ENCODE measurements at regions not wholly inside any gene's neighbourhood (a gene's known extent, or its start where the extent isn't known, plus 50 kb on each side); places are given as distances from the start of the nearest gene placed in this dataset.

DNA sequence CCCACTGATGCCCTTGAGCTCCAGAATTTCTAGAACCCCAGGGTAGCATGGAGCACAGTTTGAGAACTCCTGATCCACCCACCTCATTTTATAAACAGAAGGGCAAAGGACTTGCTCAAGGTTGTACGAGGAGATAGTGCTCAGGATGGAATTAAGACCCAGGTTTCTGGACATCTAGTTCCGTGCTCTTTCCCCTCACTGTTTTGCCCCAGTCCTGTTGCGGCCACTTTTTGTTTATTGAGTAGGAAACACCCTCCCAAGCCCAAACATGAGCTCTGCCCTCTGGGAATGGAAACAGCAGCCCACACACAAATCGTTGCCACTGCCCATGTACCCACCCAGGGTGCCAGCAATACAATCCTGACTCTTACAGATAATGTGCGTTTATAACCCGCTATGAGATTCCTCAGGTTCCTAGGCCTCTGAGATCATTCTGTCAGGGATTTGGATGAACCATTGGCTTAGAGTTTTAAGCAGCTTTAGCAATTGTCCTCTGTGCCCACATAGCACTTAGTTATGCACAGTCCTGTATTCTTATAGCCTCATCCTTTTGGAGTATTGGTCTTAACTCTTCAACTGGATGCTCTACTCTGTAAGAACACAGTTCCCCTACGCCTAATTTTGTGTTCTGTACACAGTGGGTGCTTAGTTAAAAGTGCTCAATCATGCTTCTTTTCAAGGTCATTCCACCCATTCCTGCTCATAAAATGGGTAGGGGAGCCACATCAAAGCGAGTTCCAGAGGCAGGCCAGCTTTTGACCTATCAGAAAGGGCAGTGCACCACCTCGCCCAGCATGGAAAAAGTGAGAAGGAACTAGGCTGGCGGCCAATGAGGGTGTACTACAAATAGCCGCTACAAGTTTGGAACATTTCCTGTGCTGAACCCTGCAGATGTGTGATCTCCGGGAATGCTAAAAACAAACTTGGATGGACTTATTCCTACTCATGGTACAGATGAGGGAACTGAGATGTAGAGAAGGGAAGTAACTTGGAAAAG lies 60.3 kb upstream of the IGFBP2 start:
- H3K4me2 ChIP-seq (ENCODE audit: low read length), result no peak overlapping the region
- no peak overlapping the region for H3K27ac ChIP-seq (ENCODE audit: low read depth, low read length)
- Mint-ChIP-seq H3K27me3 (ENCODE audit: low read depth, unreplicated experiment) (peaks cover 2% of the 10 kb centered on the region), H3K27ac (ENCODE audit: unreplicated experiment) (no peak overlapping the region), H3K4me3 (ENCODE audit: unreplicated experiment) (no peak overlapping the region), H3K9me3 (ENCODE audit: unreplicated experiment) (peaks cover 1% of the 10 kb centered on the region), H3K36me3 (ENCODE audit: low read depth, unreplicated experiment) (no peaks in the 10 kb centered on the region), H3K4me1 (ENCODE audit: low read depth, unreplicated experiment) (peaks cover 11% of the 10 kb centered on the region)
- H3K27me3 ChIP-seq (ENCODE audit: insufficient read depth, low read length), result peaks cover 3% of the 10 kb centered on the region
- no peaks in the 10 kb centered on the region for H3K9me3 ChIP-seq (ENCODE audit: insufficient read depth, low read depth, low read length)
- H2AFZ ChIP-seq (ENCODE audit: low read depth, low read length), result no peak overlapping the region
- no peaks in the 10 kb centered on the region for H3K79me2 ChIP-seq (ENCODE audit: insufficient read depth, low read length)
- TF ChIP-seq, protein P1, sequence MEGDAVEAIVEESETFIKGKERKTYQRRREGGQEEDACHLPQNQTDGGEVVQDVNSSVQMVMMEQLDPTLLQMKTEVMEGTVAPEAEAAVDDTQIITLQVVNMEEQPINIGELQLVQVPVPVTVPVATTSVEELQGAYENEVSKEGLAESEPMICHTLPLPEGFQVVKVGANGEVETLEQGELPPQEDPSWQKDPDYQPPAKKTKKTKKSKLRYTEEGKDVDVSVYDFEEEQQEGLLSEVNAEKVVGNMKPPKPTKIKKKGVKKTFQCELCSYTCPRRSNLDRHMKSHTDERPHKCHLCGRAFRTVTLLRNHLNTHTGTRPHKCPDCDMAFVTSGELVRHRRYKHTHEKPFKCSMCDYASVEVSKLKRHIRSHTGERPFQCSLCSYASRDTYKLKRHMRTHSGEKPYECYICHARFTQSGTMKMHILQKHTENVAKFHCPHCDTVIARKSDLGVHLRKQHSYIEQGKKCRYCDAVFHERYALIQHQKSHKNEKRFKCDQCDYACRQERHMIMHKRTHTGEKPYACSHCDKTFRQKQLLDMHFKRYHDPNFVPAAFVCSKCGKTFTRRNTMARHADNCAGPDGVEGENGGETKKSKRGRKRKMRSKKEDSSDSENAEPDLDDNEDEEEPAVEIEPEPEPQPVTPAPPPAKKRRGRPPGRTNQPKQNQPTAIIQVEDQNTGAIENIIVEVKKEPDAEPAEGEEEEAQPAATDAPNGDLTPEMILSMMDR (IDR thresholded peaks at IDR 0.05; ENCODE audit: insufficient read depth, low read depth, low read length), result no peak
- TF ChIP-seq EZH2 (IDR thresholded peaks at IDR 0.05; ENCODE audit: insufficient read depth, low read length), result no peak
- FAIRE-seq, result no peak
- H3K4me1 ChIP-seq (ENCODE audit: insufficient read depth, low read length), result peaks cover 5% of the 10 kb centered on the region
- H3K4me3 ChIP-seq (ENCODE audit: insufficient read depth, low read depth, low read length), result no peak overlapping the region
- H3K9ac ChIP-seq (ENCODE audit: low read length), result no peak overlapping the region
- no peaks in the 10 kb centered on the region for H3K36me3 ChIP-seq (ENCODE audit: insufficient read depth, low read length)
- peak; percentile 55 for DNase-seq (ENCODE audit: low read depth)
- no peaks in the 10 kb centered on the region for H4K20me1 ChIP-seq (ENCODE audit: insufficient read depth, low read length)

DNA sequence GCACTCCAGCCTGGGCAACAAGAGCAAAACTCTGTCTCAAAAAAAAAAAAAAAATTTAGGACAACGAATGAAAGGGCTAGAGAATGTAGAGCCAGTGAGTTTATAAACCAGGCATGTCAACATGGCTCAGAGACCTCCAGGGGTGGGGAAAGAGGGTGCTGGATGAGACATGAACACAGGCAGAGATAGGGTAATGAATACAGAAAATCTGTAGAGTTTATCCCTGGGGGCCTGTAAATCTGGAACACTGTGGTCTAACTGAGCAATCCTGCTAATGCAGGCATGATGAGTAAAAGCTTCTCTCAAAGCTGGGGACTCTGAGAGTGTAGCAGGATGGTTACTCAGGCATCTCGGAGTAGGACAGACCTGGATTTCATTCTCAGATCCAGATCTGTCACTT lies 59.2 kb upstream of the IGFBP2 start:
- Mint-ChIP-seq H3K27ac (ENCODE audit: unreplicated experiment) (no peak overlapping the region), H3K27me3 (ENCODE audit: low read depth, unreplicated experiment) (peaks cover 2% of the 10 kb centered on the region), H3K4me1 (ENCODE audit: low read depth, unreplicated experiment) (peaks cover 11% of the 10 kb centered on the region), H3K36me3 (ENCODE audit: low read depth, unreplicated experiment) (no peaks in the 10 kb centered on the region), H3K4me3 (ENCODE audit: unreplicated experiment) (no peak overlapping the region), H3K9me3 (ENCODE audit: unreplicated experiment) (peaks cover 1% of the 10 kb centered on the region)
- no peaks in the 10 kb centered on the region for H3K36me3 ChIP-seq (ENCODE audit: insufficient read depth, low read length)
- TF ChIP-seq, protein P1 (IDR thresholded peaks at IDR 0.05; ENCODE audit: insufficient read depth, low read depth, low read length), result no peak
- TF ChIP-seq EZH2 (IDR thresholded peaks at IDR 0.05; ENCODE audit: insufficient read depth, low read length), result no peak
- H3K4me3 ChIP-seq (ENCODE audit: insufficient read depth, low read depth, low read length), result no peak overlapping the region
- H3K4me1 ChIP-seq (ENCODE audit: insufficient read depth, low read length), result peaks cover 13% of the 10 kb centered on the region
- H3K27me3 ChIP-seq (ENCODE audit: insufficient read depth, low read length), result no peaks in the 10 kb centered on the region
- no peaks in the 10 kb centered on the region for H3K9me3 ChIP-seq (ENCODE audit: insufficient read depth, low read depth, low read length)
- peak; percentile 5 for FAIRE-seq
- H4K20me1 ChIP-seq (ENCODE audit: insufficient read depth, low read length), result no peaks in the 10 kb centered on the region
- no peak overlapping the region for H2AFZ ChIP-seq (ENCODE audit: low read depth, low read length)
- no peak overlapping the region for H3K27ac ChIP-seq (ENCODE audit: low read depth, low read length)
- H3K4me2 ChIP-seq (ENCODE audit: low read length), result no peak overlapping the region
- no peaks in the 10 kb centered on the region for H3K79me2 ChIP-seq (ENCODE audit: insufficient read depth, low read length)
- H3K9ac ChIP-seq (ENCODE audit: low read length), result no peak overlapping the region
- DNase-seq (ENCODE audit: low read depth), result no peak

DNA sequence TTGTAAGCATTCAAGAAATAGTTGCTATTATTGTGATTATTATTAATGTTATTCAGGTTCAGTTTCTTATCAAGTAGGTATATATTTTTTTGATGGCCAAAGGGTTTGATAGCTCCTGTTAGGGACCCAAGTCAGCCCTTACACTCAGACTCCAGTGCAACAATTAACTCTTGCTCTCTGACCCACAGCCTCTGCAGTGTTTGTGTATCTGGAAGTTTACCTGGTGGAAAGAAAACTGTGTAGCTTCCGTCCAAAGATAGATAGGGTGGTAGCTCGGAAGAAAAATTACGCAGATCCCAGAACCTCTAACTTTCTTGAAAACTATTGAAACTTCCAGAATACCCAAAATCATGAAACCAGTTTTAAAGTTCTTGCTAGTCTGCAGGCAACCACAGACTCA lies 58.6 kb upstream of the IGFBP2 start:
- Histone ChIP-seq H3K27ac (ENCODE audit: low read depth, low read length) (no peak overlapping the region), H3K4me3 (ENCODE audit: insufficient read depth, low read depth, low read length) (no peak overlapping the region), H2AFZ (ENCODE audit: low read depth, low read length) (no peak overlapping the region), H3K79me2 (ENCODE audit: insufficient read depth, low read length) (no peaks in the 10 kb centered on the region), H3K4me1 (ENCODE audit: insufficient read depth, low read length) (peaks cover 13% of the 10 kb centered on the region), H4K20me1 (ENCODE audit: insufficient read depth, low read length) (no peaks in the 10 kb centered on the region), H3K27me3 (ENCODE audit: insufficient read depth, low read length) (no peaks in the 10 kb centered on the region), H3K9ac (ENCODE audit: low read length) (no peak overlapping the region), H3K9me3 (ENCODE audit: insufficient read depth, low read depth, low read length) (no peaks in the 10 kb centered on the region), H3K4me2 (ENCODE audit: low read length) (no peak overlapping the region), H3K36me3 (ENCODE audit: insufficient read depth, low read length) (no peaks in the 10 kb centered on the region)
- H3K4me1 Mint-ChIP-seq (ENCODE audit: low read depth, unreplicated experiment), result peaks cover 11% of the 10 kb centered on the region
- no peak overlapping the region for H3K4me3 Mint-ChIP-seq (ENCODE audit: unreplicated experiment)
- no peaks in the 10 kb centered on the region for H3K27me3 Mint-ChIP-seq (ENCODE audit: low read depth, unreplicated experiment)
- TF ChIP-seq EZH2 (IDR thresholded peaks at IDR 0.05; ENCODE audit: insufficient read depth, low read length), result no peak
- TF ChIP-seq, protein P1 (IDR thresholded peaks at IDR 0.05; ENCODE audit: insufficient read depth, low read depth, low read length), result no peak
- DNase-seq (ENCODE audit: low read depth) (no peak), FAIRE-seq (no peak)
- H3K27ac Mint-ChIP-seq (ENCODE audit: unreplicated experiment), result no peak overlapping the region
- peaks cover 1% of the 10 kb centered on the region for H3K9me3 Mint-ChIP-seq (ENCODE audit: unreplicated experiment)
- H3K36me3 Mint-ChIP-seq (ENCODE audit: low read depth, unreplicated experiment), result no peaks in the 10 kb centered on the region
